PC-9 (cell line): ENCODE measurements at regions not wholly inside any gene's neighbourhood (a gene's known extent, or its start where the extent isn't known, plus 50 kb on each side); places are given as distances from the start of the nearest gene placed in this dataset.

ENCODE experiments used
- EZH2 ChIP-seq: fragments of 200-600 bp; sonication (generic); IDR thresholded peaks from 2 replicates; pipeline ENCODE4 v1.8.0; 2017; ENCODE audit warnings: antibody characterized with exemption, low read depth
- TF ChIP-seq, protein P1 (sequence below): fragments of 200-600 bp; sonication (generic); conservative IDR thresholded peaks from 2 replicates; pipeline ENCODE4 v1.6.1; 2017; ENCODE audit warnings: mixed run types, antibody characterized with exemption, mild to moderate bottlenecking, moderate library complexity

DNA sequence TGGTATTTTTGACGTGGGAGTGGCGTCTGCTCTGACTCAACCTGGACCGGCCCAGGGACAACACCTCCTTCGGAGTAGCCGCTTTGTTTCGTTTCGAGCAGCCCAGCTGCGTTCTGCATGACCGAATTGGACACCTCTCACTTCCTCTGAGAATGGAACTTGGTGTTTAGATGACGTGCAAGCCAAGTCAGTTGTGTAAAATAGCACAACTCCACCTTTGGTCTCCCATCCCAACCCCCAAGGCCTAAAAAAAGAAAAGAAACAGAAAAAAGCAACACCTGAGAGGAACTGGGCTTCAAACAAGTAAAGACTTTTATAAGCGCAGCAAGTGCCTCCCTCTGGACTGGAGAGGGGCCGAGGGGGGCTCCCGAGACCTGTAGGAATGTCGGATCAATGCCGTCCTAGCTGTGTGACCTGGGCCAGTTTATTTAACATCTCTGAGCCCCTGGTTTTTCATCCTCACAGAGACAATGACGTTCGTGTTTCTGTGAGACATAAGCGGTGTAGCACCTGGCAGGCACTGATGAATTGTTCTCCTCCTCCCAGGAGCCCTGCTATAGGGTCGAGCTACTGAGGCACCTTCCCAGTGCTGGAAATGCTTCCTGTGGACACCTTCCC lies 52.0 kb upstream of the SMNDC1 start:
- TF ChIP-seq, protein P1, sequence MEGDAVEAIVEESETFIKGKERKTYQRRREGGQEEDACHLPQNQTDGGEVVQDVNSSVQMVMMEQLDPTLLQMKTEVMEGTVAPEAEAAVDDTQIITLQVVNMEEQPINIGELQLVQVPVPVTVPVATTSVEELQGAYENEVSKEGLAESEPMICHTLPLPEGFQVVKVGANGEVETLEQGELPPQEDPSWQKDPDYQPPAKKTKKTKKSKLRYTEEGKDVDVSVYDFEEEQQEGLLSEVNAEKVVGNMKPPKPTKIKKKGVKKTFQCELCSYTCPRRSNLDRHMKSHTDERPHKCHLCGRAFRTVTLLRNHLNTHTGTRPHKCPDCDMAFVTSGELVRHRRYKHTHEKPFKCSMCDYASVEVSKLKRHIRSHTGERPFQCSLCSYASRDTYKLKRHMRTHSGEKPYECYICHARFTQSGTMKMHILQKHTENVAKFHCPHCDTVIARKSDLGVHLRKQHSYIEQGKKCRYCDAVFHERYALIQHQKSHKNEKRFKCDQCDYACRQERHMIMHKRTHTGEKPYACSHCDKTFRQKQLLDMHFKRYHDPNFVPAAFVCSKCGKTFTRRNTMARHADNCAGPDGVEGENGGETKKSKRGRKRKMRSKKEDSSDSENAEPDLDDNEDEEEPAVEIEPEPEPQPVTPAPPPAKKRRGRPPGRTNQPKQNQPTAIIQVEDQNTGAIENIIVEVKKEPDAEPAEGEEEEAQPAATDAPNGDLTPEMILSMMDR: no peak
- TF ChIP-seq EZH2: no peak
